GM23248 (cell line): ENCODE measurements at regions not wholly inside any gene's neighbourhood (a gene's known extent, or its start where the extent isn't known, plus 50 kb on each side); places are given as distances from the start of the nearest gene placed in this dataset.

Experiments
- DNase-seq: peaks from one replicate; pipeline ENCODE4 v3.0.0-alpha.2; 2015
- H2AFZ ChIP-seq: fragments of 200-600 bp; sonication (generic); 2 replicates; pipeline ENCODE4 v1.6.1; 2016; ENCODE audit warnings: antibody characterized with exemption
- H3F3A ChIP-seq: fragments of 200-600 bp; sonication (generic); 2 replicates; pipeline ENCODE4 v1.6.1; 2016; ENCODE audit warnings: mild to moderate bottlenecking, antibody characterized with exemption, mixed run types; ENCODE audit not compliant: insufficient read depth
- H3K27ac ChIP-seq: fragments of 200-600 bp; sonication (generic); 2 replicates; pipeline ENCODE4 v1.5.1; 2016; ENCODE audit warnings: mild to moderate bottlenecking
- H3K27me3 ChIP-seq: fragments of 200-600 bp; sonication (generic); replicated peaks from 2 replicates; pipeline ENCODE4 v1.6.1; 2016; ENCODE audit warnings: mild to moderate bottlenecking; ENCODE audit not compliant: insufficient read depth
- H3K36me3 ChIP-seq: fragments of 200-600 bp; sonication (generic); 2 replicates; pipeline ENCODE4 v1.6.1; 2016; ENCODE audit warnings: low read depth, mild to moderate bottlenecking
- H3K4me1 ChIP-seq: fragments of 200-600 bp; sonication (generic); 2 replicates; pipeline ENCODE4 v1.6.1; 2016; ENCODE audit warnings: mild to moderate bottlenecking; ENCODE audit not compliant: insufficient read depth
- H3K4me2 ChIP-seq: fragments of 200-600 bp; sonication (generic); one replicate; pipeline ENCODE4 v1.6.1; 2016; ENCODE audit warnings: mild to moderate bottlenecking; ENCODE audit not compliant: unreplicated experiment
- H3K4me3 ChIP-seq: fragments of 200-600 bp; sonication (generic); 2 replicates; pipeline ENCODE4 v1.5.1; 2016; ENCODE audit warnings: mild to moderate bottlenecking
- H3K79me2 ChIP-seq: fragments of 200-600 bp; sonication (generic); 2 replicates; pipeline ENCODE4 v1.6.1; 2016; ENCODE audit warnings: mild to moderate bottlenecking; ENCODE audit not compliant: insufficient read depth
- H3K9ac ChIP-seq: fragments of 200-600 bp; sonication (generic); 2 replicates; pipeline ENCODE4 v1.6.1; 2016; ENCODE audit warnings: mild to moderate bottlenecking
- H3K9me2 ChIP-seq: fragments of 200-600 bp; sonication (generic); 2 replicates; pipeline ENCODE4 v1.6.1; 2016; ENCODE audit warnings: mixed run types, mild to moderate bottlenecking, moderate library complexity; ENCODE audit not compliant: insufficient read depth
- H3K9me3 ChIP-seq: fragments of 200-600 bp; sonication (generic); one replicate; pipeline ENCODE4 v1.6.1; 2017; ENCODE audit warnings: low read depth
- H4K20me1 ChIP-seq: fragments of 200-600 bp; sonication (generic); 2 replicates; pipeline ENCODE4 v1.6.0; 2016; ENCODE audit not compliant: insufficient read depth
- EZH2 ChIP-seq: fragments of 200-600 bp; sonication (generic); IDR thresholded peaks from 2 replicates; pipeline ENCODE4 v1.6.1; 2018; ENCODE audit warnings: antibody characterized with exemption, mild to moderate bottlenecking; ENCODE audit not compliant: insufficient read depth, poor library complexity, severe bottlenecking
- EZH2phosphoT487 ChIP-seq: fragments of 200-600 bp; sonication (generic); IDR thresholded peaks from 2 replicates; pipeline ENCODE4 v1.6.1; 2018; ENCODE audit warnings: antibody characterized with exemption, moderate library complexity, mild to moderate bottlenecking, low read depth; ENCODE audit not compliant: insufficient read depth
- WGBS, 2 experiments: methylation state at CpG; one replicate each; pipeline ENCODE4 v1.1.6; 2015 to 2017; ENCODE audit warnings: low lambda C conversion rate in 2 of 2, low coverage in 1 of 2; ENCODE audit errors: missing lambda C conversion rate in 2 of 2; 5-methylcytosine and 5-hydroxymethylcytosine counted together
- in situ Hi-C: fragments of 300-500 bp; cut with MboI; formaldehyde crosslinking; loops from 2 replicates; pipeline ENCODE4 v1.15.0; 2020

GRCh38 chr5:152084476-152084875 lies 159.8 kb upstream of the GLRA1 start:
- no peak for DNase-seq
- H2AFZ ChIP-seq = no peak overlapping the region
- no peaks in the 10 kb centered on the region for H3K27me3 ChIP-seq
- H3K9me2 ChIP-seq = no peaks in the 10 kb centered on the region
- H3K9ac ChIP-seq = no peak overlapping the region
- H3K4me1 ChIP-seq = no peaks in the 10 kb centered on the region
- no peaks in the 10 kb centered on the region for H4K20me1 ChIP-seq
- H3F3A ChIP-seq = no peaks in the 10 kb centered on the region
- no peak overlapping the region for H3K4me2 ChIP-seq
- in situ Hi-C loops = no loop called here
- 21 to 58% methylated on average over 4 of the region's 4 CpGs for WGBS, 2 experiments
- no peaks in the 10 kb centered on the region for H3K79me2 ChIP-seq
- no peaks in the 10 kb centered on the region for H3K36me3 ChIP-seq
- no peaks in the 10 kb centered on the region for H3K9me3 ChIP-seq
- TF ChIP-seq EZH2phosphoT487 (no peak), EZH2 (no peak)
- no peak overlapping the region for H3K27ac ChIP-seq
- H3K4me3 ChIP-seq = no peak overlapping the region

DNA sequence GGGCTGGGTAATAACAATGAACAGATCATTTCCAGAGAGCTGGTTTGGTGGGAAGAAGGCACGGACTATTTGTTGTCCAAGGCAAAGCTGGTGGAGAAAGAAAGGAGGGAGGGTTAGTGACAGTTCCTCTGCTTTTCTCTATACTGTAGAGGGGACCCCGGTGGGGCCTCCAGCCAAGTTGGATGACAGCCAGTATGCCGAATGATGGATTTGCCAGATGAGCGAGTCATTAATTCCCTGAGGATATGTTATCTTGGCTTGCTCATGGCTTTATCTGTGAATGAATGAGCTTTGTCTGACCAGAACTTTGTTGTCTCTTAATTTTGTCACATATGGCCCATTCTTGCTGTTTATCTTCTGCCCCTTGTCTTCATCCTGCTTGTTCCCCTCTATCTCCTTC lies 158.6 kb upstream of the GLRA1 start:
- 16 to 23% methylated on average over 4 of the region's 4 CpGs for WGBS, 2 experiments
- H3K9me2 ChIP-seq = no peaks in the 10 kb centered on the region

DNA sequence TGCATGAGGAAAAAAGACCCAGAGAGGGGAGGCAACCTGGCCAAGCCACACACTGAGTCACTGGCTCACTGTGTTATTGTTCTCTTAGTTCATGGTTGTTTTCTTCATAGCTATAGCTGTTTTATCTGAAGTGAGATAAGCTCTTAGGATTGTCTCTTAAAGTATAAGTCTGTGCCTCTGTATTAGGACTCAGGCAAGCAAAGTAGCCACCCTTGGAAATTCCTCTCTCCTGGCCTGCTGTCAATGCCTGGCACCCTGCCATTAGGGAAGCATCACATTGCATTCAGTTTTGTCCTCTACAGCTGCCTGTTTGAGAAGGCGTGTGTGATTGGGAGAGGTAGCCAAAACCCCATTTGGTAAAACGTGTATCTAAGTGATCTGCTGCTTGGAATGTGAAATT lies 147.4 kb upstream of the GLRA1 start:
- no peaks in the 10 kb centered on the region for H4K20me1 ChIP-seq
- no peak overlapping the region for H3K9ac ChIP-seq
- no peaks in the 10 kb centered on the region for H3K36me3 ChIP-seq
- TF ChIP-seq EZH2phosphoT487 (no peak), EZH2 (no peak)
- H3K4me1 ChIP-seq = no peaks in the 10 kb centered on the region
- H3K4me3 ChIP-seq = no peak overlapping the region
- no peaks in the 10 kb centered on the region for H3K9me3 ChIP-seq
- H3K79me2 ChIP-seq = no peaks in the 10 kb centered on the region
- 0 to 3% methylated on average over 2 of the region's 2 CpGs for WGBS, 2 experiments
- H3K9me2 ChIP-seq = no peaks in the 10 kb centered on the region
- H3F3A ChIP-seq = no peaks in the 10 kb centered on the region
- H3K4me2 ChIP-seq = no peak overlapping the region
- no peak overlapping the region for H3K27ac ChIP-seq
- H3K27me3 ChIP-seq = no peaks in the 10 kb centered on the region
- in situ Hi-C loops = no loop called here
- DNase-seq = no peak
- H2AFZ ChIP-seq = no peak overlapping the region

More for the DNA sequence above, 158.6 kb upstream of the GLRA1 start:
- in situ Hi-C loops = no loop called here
- no peaks in the 10 kb centered on the region for H3K27me3 ChIP-seq
- no peaks in the 10 kb centered on the region for H3K9me3 ChIP-seq
- H3K9ac ChIP-seq = no peak overlapping the region
- H3K4me2 ChIP-seq = no peak overlapping the region
- no peak for DNase-seq
- no peak for TF ChIP-seq EZH2
- no peak for TF ChIP-seq EZH2phosphoT487
- H3K27ac ChIP-seq = no peak overlapping the region
- H3K4me1 ChIP-seq = no peaks in the 10 kb centered on the region
- no peak overlapping the region for H2AFZ ChIP-seq
- H4K20me1 ChIP-seq = no peaks in the 10 kb centered on the region
- H3K4me3 ChIP-seq = no peak overlapping the region
- H3F3A ChIP-seq = no peaks in the 10 kb centered on the region
- no peaks in the 10 kb centered on the region for H3K36me3 ChIP-seq
- H3K79me2 ChIP-seq = no peaks in the 10 kb centered on the region

DNA sequence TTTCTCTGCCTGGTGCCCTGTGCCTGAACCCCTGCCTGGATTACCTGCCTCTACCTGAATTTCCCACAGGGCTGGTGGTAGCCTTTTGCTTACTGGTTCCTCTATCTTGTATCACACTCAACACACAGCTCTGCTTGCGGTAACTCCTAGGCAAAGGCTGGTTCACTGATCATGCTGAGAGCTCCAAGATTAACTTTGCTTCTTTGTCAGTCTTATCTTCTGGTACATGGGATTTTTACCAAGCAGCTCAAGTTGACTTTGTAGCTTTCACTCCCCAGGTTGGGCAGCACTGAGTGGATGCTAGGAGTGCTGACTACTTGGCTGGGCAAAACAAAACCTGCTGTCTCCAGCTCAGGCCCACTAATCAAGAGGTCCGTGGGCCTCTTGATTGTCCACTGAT lies 145.9 kb upstream of the GLRA1 start:
- 20 to 40% methylated on average over 2 of the region's 2 CpGs for WGBS, 2 experiments
- DNase-seq = no peak

DNA sequence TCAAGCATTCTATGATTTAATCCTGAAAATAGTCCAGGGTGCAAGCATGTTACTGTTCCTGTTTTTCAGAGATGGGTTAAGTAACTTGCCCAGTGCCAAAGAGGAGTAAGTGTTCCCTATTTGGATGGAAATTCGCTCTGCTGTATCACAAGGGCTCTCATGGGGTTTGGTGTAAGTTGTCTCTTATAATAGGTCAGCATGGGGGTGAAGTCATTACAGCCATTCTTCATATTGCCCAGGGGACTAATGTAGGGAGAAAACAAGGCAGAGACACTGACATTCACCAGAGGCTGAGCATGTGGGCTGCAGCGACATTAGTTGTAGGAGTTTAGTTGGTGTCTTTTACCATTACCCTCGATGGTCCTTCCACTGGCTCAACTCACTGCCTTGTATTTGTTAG lies 142.1 kb upstream of the GLRA1 start:
- no peak overlapping the region for H3K4me2 ChIP-seq
- in situ Hi-C loops = no loop called here
- no peak overlapping the region for H3K4me3 ChIP-seq
- H3K9me3 ChIP-seq = no peaks in the 10 kb centered on the region
- no peaks in the 10 kb centered on the region for H3K4me1 ChIP-seq
- H3K9me2 ChIP-seq = no peaks in the 10 kb centered on the region
- no peak overlapping the region for H3K9ac ChIP-seq
- no peaks in the 10 kb centered on the region for H3K27me3 ChIP-seq
- no peak overlapping the region for H3K27ac ChIP-seq
- H3K36me3 ChIP-seq = no peaks in the 10 kb centered on the region
- DNase-seq = no peak
- no peak for TF ChIP-seq EZH2
- TF ChIP-seq EZH2phosphoT487 = no peak
- H3K79me2 ChIP-seq = no peaks in the 10 kb centered on the region
- H4K20me1 ChIP-seq = no peaks in the 10 kb centered on the region
- no peak overlapping the region for H2AFZ ChIP-seq
- H3F3A ChIP-seq = no peaks in the 10 kb centered on the region
- 9 to 19% methylated on average over 3 of the region's 3 CpGs for WGBS, 2 experiments

More for the DNA sequence above, 145.9 kb upstream of the GLRA1 start:
- in situ Hi-C loops = no loop called here
- H2AFZ ChIP-seq = no peak overlapping the region
- H3F3A ChIP-seq = no peaks in the 10 kb centered on the region
- H3K9ac ChIP-seq = no peak overlapping the region
- no peaks in the 10 kb centered on the region for H3K79me2 ChIP-seq
- H3K4me2 ChIP-seq = no peak overlapping the region
- H3K9me2 ChIP-seq = no peaks in the 10 kb centered on the region
- no peaks in the 10 kb centered on the region for H3K9me3 ChIP-seq
- H3K4me3 ChIP-seq = no peak overlapping the region
- H3K36me3 ChIP-seq = no peaks in the 10 kb centered on the region
- H3K27me3 ChIP-seq = no peaks in the 10 kb centered on the region
- H4K20me1 ChIP-seq = no peaks in the 10 kb centered on the region
- H3K4me1 ChIP-seq = no peaks in the 10 kb centered on the region
- no peak overlapping the region for H3K27ac ChIP-seq
- TF ChIP-seq EZH2 = no peak
- no peak for TF ChIP-seq EZH2phosphoT487
